Stimulated activated CD4-positive, alpha-beta T cell treated with anti-CD3 and anti-CD28 coated beads, Interleukin-1b, Interleukin-23, amount 100 ng/mL, for 48 hours (primary cell): ENCODE measurements at regions not wholly inside any gene's neighbourhood (a gene's known extent, or its start where the extent isn't known, plus 50 kb on each side); places are given as distances from the start of the nearest gene placed in this dataset.
"Not testable (repeated sequence)": the region's sequence is repeated elsewhere in the genome, so short reads cannot be mapped to it uniquely, and the experiment has no call there.

Experiments
- DNase-seq: peaks from one replicate; pipeline ENCODE4 v3.0.0-alpha.2; 2020

DNA sequence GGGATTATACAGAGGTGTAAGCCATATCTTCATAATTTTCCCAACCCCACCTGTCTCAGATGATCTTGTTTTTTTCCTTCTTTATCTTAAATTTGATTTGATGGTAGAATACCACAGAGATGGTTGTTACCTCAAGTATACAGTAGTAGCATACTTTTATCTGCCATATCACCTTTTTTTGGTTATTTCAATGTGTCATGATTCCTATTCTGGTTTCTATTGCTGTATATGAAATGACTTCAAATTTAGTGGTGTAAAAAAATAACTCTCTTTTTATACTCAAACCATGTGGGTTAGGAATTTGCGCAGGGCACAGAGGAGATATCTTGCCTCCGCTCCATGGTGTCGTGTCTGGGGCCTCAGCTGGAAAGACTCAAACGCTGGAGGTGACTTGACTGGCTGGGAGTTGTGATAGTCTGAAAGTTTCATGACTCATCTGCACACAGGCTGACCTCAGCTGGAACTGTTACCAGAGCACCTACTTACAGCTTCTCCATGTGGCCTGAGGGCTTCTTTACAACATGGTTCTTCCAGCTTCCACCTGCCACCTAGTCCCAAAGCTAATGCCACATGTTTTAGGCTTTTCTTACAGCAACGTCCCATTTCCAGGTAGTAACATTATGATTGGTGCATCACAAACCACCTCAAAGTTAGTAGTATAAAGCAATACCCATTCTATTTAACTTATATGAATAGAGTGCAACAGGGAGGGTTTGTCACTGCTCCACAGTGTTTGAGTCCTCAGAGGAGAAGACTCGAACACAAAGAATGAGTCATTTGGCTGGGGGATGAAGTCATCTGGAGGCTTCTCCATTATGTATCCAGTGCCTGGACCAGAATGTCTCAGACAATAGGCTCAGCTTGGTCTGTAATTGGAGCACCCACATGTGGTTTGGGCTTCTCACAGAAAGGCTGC lies 82.3 kb upstream of the XPO1 start:
- peak; percentile 25 for DNase-seq

DNA sequence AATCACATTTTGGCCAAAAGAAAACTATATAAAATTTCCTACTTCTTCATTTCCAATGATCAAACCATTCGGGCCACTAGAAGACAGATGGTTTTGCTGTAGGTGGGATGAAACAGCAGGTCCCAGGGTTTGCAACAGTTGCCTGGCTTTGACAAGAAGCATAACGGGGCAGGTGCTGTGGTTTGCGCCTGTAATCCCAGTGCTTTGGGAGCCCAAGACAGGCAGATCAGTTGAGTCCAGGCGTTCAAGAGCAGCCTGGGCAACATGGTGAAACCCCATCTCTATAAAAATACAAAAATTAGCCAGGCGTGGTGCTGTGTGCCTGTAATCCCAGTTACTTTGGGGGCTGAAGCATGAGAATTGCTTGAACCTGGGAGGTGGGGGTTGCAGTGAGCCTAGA lies 81.4 kb upstream of the XPO1 start:
- no peak for DNase-seq

DNA sequence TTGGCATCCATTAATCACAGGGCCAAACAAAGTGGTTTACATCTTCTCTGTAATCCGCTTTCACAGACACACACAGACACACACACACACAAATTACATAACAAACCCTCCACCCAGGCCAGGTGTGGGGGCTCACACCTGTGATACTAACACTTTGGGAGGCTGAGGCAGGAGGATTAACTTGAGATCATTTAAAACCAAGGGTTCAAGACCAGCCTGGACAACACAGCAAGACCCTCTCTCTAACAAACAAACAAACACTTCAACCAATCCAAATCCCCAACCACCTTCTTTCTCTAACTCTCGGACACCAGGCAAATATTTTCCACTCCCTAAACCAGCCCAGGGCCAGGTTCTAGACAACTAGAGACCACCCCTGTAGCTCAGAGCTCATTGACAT lies 79.5 kb upstream of the XPO1 start:
- no peak for DNase-seq

DNA sequence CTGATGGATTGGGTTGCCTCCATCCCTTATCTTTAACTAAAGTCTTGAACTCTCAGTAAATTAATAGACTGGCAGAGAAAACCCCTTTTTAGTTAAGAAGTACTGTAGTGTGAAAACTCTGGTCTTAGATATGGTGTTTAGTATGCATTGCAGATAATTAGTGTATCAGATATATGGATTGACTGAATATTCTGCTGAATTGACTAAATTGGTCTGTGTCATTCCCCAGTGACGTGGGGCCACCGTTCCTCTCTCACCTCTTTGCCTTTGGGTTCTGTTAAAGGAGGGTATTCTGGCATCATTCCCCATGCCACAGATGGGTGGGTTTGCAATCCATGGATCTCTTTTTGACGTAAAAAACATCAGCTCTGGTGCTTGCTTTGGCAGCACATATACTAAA lies 67.1 kb upstream of the XPO1 start:
- no peak for DNase-seq

DNA sequence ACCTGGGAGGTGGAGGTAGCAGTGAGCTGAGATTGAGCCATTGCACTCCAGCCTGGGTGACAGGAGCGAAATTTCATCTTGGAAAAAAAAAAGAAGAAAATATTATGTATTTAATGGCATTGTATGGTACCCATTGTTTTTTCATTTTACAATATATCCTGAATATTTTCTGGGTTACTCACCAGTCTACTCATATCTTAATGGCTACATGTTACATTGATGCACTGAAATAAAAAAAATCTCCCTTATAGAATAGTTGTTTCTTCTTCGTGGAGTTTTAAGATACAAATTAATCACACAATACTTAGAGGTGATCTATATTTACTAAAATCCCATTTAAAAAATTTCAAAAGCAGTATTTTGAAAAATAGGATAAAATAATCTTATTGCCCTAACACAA lies 66.3 kb upstream of the XPO1 start:
- no peak for DNase-seq

DNA sequence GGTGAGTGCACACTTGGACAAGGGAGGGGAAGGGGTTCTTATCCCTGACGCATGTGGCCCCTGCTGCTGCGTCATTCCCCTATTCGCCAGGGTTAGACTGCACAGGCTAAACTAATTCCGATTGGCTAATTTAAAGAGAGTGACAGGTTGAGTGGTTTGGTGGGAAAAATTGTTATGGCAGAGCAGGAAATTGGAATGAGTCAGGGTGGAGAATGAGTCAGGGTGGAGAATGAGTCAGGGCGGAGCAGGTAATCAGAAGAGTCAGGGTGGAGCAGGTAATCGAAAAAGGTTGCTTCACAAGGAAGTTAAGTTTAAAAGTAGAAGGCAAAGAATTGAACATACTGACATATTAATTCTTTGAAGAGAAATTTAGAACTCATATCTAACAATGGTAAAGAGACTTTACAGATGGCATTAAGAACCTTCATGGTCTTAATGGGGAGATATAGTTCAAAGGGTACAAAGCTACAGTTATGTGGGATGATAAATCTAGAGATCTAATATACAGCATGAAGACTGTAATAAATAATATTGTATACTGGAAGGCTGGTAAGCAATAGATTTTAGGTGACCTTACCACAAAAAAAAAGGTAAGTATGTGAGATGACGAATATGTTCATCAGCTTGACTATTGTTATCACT lies 60.5 kb upstream of the XPO1 start:
- peak; percentile 26 for DNase-seq

DNA sequence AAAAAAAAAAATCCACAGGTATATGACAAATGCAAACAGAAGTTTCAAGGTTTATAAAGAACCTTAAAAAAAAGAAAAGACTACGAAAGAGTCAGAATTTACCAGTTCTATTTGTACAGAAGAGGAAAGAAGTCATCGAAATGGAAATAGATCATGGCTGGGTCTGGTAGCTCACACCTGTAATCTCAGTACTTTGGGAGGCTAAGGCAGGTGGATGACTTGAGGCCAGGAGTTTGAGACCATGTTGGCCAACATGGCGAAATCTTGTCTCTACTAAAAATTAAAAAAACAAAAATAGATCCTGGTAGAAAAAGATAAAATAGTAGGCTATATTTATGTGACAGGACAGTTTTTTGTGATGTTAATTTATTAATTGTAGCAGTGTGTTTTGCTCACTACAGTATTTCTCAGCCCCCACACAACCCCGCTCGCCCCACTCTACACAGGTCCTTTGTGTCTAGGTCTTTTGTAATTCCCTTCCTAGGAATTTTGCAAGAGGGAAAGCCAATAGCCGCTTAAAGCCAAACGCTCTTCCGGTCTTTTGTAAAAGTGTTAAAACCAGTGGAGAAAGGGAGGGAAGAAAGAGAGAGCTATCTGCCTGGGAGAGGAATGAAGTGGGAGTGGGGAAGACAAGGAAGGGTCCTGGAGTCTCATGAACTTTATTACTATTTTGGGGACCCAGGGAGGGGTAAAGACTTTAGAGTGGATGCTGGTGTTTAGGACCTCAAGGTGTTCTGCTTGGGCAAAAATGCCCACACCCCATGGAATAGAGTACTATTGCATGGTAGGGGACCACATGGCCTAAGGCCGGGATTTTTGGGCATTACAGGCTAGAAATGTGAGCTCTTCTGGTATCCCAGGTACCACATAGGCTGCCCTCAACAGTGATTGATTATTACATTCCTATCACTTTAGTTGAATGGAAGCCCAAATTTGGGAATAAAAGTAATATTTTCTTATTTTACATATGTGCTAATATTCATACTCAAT lies 59.4 kb upstream of the XPO1 start:
- no peak for DNase-seq

DNA sequence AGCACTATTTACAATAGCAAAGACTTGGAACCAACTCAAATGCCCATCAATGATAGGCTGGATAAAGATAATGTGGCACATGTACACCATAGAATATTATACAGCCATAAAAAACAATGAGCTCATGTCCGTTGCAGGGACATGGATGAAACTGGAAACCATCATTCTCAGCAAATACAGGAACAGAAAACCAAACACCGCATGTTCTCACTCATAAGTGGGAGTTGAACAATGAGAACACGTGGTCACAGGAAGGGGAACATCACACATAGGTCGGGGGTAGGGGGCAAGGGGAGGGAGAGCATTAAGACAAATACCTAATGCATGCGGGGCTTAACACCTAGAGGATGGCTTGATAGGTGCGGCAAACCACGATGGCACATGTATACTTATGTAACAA lies 56.0 kb upstream of the XPO1 start:
- DNase-seq, result not testable (repeated sequence)

DNA sequence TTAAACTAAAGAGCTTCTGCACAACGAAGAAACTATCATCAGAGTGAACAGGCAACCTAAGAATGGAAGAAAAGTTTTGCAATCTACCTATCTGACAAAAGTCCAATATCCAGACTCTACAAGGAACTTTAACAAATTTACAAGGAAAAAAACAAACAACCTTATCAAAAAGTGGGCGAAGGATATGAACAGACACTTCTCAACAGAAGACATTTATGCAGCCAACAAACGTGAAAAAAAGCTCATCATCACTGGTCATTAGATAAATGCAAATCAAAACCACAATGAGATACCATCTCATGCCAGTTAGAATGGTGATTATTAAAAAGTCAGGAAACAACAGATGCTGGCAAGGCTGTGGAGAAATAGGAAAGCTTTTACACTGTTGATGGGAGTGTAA lies 55.5 kb upstream of the XPO1 start:
- not testable (repeated sequence) for DNase-seq

DNA sequence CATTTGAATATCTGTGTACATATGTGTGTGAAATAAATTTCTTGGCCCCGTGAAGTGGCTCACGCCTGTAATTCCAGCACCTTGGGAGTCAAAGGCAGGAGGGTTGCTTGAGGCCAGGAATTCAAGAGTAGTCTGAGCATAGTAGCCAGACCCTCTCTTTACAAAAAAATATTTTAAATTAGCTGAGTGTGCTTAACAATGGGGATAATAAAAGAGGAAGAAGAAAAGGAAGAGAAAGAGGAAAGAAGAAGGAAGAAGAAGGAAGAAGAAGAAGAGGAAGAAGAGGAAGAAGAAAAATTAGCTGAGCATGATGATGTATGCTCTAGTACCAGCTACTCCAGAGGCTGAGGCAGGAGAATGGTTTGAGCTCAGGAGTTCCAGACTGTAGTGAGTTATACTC lies 52.1 kb upstream of the XPO1 start:
- no peak for DNase-seq

DNA sequence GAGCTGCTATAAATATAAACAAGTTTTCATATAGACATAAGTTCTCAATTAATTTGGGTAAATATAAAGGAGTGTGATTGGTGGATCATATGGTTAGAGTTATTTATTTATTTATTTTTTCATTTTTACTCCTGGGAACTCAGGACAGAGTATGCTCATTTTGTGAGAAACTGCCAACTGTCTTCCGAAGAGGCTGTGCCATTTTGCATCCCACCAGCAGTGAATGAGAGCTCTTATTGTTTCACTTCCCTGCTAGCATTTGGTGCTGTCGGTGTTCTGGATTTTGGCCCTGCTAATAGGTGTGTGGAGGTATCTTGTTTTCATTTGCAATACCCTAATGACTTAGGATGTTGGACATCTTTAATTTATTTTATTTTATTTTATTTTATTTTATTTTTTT lies 50.4 kb upstream of the XPO1 start:
- no peak for DNase-seq
